CD4-positive, alpha-beta T cell treated with Interleukin-21 for 1 hour (primary cell): ENCODE measurements at regions not wholly inside any gene's neighbourhood (a gene's known extent, or its start where the extent isn't known, plus 50 kb on each side); places are given as distances from the start of the nearest gene placed in this dataset.

ENCODE experiments used
- DNase-seq: peaks from one replicate; pipeline ENCODE4 v3.0.0-alpha.2; 2020

DNA sequence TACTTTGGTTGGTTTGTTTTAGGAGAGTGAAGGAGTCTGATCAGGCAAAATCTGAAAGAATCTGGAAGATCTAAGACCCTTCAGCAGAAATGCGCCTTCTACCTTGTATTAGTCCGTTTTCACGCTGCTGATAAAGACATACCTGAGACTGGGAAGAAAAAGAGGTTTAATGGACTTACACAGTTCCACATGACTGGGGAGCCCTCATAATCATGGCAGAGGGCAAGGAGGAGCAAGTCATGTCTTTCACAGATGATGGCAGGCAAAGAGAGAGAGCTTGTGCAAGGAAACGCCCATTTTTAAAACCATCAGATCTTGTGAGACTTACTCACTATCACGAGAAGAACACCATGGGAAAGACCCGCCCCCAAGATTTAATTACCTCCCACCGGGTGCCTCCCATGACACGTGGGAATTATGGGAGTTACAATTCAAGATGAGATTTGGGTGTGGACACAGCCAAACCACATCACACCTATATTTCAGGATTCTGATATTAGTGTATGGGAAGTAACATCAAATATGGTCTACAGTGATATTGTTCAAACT, 99.3 kb downstream of the GLUL start:
- DNase-seq: no peak

GRCh38 chr1:182291584-182292192, 99.9 kb downstream of the GLUL start:
- no peak for DNase-seq

- DNase-seq: no peak
Measured at GRCh38 chr1:182288749-182289604, 102.6 kb downstream of the GLUL start.

DNA sequence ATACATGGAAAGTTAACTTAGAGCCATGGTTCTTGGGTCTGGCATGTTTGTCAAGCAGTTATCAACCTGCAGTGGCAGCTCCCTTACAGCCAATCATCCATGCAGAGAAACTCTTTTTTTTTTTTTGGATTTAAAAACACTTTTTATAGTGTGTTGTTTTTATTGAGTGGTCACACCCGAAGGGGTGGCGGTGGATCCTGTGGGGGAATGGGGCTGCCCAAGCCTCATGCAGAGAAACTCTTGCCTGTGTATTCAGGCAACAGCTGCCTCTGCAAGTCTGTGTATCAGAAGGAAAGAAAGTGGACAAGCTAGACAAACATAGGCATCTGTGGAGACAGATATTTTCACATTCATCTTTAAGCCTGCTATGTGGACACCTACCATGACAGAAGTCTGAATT, 104.8 kb downstream of the GLUL start:
- DNase-seq: no peak

DNA sequence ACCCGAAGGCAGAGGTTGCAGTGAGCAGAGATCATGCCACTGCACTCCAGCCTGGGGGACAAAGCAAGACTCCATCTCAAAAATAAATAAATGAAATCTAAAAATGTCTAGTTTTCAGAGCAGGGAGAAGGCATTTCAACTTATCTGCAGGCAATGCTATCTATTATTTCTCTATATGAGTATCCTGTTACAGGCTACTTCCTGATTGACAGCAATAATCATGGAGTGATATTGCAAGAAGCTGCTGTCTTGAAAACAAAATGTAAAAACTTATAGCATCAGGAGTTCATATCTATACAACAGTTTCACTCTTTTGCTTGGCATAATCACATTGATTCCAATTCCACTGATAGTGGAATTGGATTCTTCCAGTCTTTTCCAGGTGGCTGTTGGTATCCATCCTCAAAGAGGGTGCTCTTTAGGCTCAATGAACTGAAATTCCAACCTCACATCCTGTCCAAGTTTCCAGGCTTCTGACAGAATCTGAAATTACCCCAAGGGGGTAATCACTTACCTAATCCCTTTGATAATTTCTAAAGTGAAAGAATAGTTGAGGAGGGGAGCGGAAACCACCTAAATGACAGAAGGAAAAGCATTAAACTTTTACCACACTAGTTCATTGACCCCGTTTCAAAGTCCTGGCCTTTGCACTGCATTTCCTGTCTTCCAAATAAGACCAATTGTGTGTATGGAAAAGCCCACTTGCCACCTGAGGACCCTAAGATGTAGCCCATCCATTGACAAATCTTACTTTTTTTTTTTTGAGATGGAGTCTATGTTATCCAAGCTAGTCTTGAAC, 107.6 kb downstream of the GLUL start:
- DNase-seq: no peak

DNA sequence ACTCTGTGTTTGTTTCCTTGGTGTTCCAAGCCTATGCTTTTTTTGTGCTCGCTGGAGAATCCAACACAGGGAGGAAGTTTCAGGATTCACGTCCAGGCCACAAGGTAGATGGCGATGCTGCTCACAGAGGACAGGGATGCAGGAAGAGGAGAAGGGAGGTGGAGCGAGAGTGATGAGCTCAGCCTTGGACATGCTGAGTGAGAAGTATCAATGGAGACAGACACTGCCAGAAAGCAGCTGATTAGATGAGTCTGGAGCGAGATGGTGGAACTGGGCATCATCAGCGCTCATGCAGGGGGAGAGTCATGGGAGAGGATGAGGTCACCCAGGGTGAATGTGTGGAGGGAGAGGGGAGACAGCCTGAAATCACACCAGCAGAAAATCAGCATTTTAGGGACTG, 110.0 kb downstream of the GLUL start:
- no peak for DNase-seq

DNA sequence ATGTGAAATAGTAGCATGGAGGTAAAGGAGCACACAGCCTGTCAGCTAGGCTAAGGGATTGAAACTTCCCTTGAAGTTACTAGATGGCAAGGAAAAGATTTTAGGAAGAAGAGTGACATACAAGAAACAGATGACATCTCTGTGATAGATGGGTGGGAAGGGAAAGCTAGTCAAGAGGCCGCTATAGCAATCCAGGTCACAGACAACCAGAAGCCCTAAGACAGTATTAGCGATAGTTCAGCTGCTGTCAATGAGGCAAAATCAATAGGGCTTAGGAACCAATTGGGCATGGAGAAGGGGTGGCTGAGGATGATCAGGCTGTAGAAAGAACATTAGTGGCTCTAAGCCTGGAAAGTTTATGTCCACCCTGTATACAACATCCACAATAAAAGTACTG, 111.1 kb downstream of the GLUL start:
- DNase-seq: no peak

GRCh38 chr1:182279724-182280503, 111.7 kb downstream of the GLUL start:
- DNase-seq: no peak

DNA sequence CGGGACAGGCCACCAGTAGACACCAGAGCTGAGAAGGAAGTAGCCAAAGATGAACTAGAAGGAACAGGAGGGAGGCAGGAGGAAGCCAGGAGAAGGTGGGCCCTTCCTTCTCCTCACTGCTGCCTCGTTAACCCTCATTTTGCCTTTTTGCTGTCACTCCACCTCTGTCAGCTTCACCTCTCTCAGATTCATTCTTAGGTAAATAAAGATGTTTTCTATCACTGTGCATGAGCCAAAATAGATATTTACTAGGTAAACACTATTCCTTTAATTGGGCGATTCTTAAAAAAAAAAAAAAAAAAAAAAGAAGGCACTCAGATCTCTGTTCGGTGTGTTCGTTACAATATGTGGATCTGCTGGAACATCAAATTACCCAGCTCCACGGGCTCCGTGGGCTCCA, 112.3 kb downstream of the GLUL start:
- DNase-seq: no peak

DNA sequence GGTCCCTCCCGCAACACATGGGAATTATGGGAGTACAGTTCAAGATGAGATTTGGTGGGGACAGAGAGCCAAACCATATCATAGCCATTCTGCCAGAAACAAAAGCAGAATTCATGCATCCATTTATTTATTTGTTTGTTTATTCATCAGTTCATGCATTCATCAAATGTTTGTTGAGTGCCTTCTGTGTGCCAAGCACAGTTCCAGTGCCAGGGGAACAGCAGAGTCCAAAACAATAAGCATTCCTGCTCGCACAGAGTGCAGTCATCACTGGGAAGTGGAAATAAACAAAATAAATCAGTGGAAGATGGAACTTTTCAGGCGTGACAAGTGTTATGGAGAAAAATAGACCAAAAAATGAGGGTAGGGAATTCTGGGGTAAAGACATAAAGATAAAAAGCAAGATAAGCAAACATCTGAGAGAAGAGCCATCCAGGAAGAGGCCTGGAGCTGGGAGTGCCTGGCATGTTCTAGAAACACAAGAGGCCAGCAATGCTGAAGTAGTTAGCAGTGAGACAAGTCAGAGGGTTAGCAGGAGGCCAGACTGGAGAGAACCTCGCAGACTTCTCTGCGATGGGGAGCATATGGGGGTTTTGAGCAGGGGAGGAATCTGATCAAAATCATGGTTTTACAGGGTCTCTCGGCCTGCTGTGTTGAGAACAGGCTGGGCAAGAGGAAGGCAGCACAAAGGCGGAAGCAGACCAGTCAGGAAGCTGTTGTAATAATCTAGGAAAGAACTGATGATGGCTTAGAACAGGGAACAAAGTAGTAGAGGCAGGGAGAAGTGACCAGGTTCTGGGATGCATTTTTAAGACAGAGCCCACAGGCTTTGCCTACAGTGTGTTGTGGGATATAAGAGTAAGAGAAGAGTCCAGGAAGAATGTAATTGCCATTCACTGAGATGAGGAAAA, 113.2 kb downstream of the GLUL start:
- no peak for DNase-seq

GRCh38 chr1:182275271-182275670, 116.3 kb downstream of the GLUL start:
- DNase-seq: no peak

GRCh38 chr1:182274618-182275017, 117.0 kb downstream of the GLUL start:
- DNase-seq: no peak

- DNase-seq: no peak
Measured at GRCh38 chr1:182270731-182271130, 120.9 kb downstream of the GLUL start.

- no peak for DNase-seq
Measured at GRCh38 chr1:182269097-182269496, 122.5 kb downstream of the GLUL start.

DNA sequence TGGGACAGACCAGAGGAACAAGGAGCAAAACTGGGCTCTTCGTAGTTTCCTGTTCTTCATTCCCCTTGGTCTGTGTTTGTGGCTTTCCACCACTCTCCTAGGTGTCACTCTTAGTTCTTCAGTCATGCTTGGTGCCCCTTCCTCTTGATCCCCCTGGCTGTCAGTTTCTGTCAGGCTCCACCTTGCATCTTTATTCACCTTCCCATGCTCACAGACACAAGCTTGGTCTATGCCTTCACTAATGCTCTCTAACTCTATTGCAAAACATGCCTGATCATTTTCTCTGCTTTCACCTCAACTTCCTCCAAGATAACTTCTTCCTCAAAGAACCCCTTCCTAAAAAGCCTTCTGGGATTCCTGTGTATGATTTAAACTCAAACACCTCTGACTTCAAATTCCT, 122.9 kb downstream of the GLUL start:
- no peak for DNase-seq

DNA sequence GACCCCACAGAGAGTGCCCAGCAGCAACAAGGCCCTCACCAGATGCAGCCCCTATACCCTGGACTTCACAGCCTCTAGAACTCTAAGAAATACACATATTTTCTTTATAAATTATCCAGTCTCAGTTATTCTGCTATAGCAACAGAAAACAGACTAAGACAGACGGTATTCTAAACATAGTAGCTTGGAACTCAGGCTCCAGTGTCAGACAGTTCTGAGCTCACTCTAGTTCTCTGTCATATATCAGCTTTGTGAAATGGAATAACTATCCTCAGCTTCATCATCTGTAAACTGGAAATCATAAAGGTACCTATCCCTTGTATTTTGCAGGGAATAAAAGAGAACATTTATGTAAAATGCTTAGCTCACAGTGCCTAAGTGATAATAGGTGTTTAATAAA, 127.4 kb downstream of the GLUL start:
- no peak for DNase-seq

DNA sequence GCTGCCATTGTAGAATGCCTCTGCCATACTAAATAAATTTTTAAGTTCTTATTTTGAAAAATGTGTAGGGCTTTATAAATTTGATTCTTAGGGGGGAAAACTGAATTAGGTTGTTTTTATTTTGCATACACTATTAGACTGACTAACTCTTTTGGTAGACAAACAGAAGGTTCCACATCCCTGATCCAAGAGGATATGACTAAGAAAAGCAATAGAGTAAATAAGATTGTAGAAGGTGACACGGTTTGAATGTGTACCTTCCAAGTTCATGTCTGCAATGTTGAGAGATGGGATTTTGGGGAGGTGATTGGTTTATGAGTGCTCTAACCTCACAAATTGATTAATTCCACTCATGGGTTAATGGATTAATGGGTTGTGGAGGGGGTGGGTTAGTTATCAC, 127.9 kb downstream of the GLUL start:
- DNase-seq: no peak

GRCh38 chr1:182262425-182262824, 129.2 kb downstream of the GLUL start:
- no peak for DNase-seq

DNA sequence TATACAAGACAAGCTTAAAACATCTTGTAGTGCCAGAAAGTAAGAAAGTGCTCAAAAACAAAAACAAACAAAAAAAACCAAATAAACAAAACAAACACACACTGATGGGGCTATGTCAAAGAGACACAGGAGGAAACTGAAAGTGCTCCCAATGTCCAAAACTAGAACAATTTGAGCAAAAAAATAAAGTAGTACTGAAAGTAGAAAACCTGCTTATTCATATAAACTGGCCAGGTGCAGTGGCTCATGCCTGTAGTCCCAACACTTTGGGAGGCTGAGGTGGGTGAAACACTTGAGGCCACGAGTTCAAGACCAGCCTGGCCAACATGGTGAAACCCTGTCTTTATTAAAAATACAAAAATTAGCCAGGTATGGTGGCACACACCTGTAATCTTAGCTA, 129.9 kb downstream of the GLUL start:
- no peak for DNase-seq

GRCh38 chr1:182260516-182260915, 131.1 kb downstream of the GLUL start:
- no peak for DNase-seq

GRCh38 chr1:182259968-182260367, 131.6 kb downstream of the GLUL start:
- DNase-seq: no peak
